NCI-H510A (cell line): ENCODE measurements at regions not wholly inside any gene's neighbourhood (a gene's known extent, or its start where the extent isn't known, plus 50 kb on each side); places are given as distances from the start of the nearest gene placed in this dataset.

Experiments
- DNase-seq: peaks from one replicate; lab custom pipeline; 2025; lab: John Stamatoyannopoulos, UW

DNA sequence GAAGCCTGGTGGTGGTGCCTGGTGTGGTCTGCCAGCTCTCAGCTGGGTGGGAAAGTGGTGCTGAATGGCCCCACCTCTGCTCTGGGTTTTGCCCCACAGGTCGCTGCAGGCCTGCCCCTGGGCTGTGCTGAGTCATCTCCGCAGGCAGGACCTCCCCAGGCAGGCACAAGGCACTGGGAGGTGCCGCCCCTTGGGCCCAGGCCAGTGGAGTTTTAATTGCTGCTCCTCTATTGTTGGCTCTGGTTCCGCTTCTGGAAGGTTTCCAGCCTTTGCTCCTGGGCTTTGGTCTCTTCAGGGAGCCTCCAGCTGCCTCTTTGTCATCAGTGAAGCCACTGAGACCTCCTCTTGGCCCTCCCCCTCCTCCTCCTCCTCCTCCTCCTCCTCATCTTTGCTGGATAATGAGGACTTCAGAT lies 180.3 kb upstream of the GRB10 start:
- DNase-seq: peak; percentile 89

DNA sequence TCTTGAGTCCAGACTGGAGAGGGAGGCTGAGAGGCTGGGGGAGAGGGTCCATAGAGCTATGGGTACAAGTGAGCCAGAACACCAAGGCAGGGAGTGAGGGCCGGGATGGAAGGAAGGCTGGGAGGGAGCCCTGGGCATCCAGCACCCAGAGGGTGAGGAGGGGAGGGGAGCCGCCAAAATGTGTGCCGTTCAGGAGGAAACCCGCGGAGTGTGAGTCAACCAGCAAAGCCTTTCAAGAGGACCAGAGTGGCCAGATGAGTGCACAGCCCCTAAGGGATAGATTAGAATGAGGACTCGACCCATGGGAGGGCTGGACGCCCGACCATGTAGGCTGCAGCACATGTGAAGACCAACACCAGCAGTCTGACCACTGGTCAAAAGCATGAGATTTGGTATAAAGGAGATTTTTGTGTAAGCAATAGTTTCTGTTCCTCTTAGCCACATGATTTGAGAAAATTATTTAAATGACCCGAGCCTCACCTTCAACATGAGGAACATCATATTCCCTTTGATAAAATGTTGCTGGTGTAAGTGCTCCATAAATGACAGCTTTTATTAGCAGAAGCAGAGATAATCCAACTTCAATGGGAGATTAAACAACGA lies 179.7 kb upstream of the GRB10 start:
- DNase-seq: peak; percentile 12

DNA sequence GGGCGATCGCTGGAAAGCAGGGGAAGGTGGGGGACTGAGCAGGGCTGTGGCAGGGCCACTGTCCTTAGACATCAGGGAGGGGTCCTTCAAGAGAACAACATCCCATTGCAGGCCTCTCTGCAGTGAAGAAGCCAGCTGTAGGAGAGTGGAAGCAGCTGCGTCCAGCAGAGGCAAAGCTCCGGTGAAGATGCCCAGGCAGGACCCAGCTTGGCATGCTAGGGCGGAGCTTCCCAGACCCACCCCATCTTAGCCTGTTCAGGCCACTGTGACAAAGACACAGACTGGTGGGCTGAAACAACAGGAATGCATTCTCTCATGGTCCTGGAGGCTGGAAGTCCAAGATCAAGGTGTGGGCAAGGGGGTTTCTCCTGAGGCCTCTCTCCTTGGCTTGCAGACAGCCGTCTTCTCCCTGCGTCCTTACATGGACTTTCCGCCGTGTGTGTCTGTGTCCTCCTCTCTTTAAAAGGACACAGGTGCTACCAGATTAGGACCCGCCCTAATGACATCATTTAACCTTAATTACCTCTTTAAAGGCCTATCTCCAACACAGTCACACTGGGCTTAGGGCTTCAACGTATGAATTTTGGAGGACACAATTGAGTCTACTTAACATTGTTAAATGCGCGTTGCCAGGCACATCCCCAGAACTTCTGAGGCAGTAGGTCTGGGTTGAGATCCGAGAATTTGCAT lies 178.1 kb upstream of the GRB10 start:
- peak; percentile 73 for DNase-seq

- DNase-seq: no peak
Measured at GRCh38 chr7:50959991-50960390, 177.3 kb upstream of the GRB10 start.

DNA sequence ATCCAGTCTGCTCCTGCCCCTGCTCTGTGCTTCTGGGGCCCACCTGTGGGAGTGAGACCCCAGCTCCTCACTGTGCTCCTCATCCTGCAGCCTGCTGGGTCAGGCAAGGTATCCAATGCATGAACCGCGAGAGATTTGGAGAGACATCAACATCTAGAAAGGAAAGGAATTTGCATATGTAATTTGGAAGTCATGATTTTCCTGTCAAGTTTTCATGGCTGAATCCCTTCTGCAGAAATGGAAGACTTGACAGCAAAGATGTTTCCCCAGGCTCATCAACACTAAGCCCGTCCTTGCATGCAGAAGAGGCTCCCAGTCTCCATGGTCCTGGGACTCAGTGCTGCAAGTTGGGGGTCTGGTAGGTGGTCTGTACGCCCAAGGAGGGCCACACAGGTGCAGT lies 176.9 kb upstream of the GRB10 start:
- no peak for DNase-seq

DNA sequence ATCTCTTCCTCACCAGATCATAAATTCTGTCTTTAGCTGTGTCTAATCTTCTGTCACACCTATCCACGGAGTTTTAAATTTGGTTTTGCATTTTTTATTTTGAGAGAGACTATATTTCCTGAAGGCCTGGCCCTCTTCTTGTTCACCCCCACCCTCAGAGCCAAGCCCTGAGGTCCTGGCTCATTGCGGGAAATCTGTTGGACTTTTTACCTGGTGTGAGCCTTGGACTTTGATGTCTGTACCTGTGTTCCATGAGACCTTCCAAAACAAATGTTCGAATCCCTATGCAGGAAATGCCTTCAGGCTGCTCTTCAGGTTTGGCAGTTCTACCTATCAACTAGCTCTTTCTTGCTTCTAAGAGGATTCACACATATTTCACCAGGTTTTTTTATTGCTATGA lies 175.2 kb upstream of the GRB10 start:
- DNase-seq: no peak

- DNase-seq: no peak
Measured at GRCh38 chr7:50957431-50957830, 174.7 kb upstream of the GRB10 start.

DNA sequence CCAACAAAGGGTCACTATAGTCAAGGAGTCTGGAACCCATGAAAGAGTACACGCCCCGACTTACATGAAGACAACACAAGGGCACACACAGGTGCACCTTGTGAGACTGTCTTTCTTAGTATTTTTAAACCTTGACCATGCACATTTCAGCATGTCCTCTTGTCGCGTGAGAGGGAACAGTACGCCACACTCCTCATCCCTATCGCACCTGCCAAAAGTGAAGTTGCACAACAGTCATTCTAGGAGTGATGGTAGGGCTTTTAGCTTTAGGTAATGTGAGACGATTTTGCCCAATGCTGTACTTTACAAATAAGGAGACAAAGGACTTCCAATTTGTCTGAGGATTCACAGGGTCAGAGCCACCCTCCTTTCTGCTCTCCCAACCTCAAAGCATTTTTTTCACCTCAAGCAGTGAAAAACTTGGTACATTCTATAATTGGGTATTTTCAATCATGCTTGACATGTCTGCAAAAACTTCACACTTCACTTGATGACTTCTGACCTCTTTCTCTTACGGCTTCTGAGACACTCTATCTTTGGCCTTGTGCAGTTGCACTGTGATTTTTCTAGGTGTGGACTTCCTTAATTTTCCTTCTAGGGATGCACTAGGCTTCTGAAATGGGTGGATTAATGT lies 173.9 kb upstream of the GRB10 start:
- DNase-seq: no peak

DNA sequence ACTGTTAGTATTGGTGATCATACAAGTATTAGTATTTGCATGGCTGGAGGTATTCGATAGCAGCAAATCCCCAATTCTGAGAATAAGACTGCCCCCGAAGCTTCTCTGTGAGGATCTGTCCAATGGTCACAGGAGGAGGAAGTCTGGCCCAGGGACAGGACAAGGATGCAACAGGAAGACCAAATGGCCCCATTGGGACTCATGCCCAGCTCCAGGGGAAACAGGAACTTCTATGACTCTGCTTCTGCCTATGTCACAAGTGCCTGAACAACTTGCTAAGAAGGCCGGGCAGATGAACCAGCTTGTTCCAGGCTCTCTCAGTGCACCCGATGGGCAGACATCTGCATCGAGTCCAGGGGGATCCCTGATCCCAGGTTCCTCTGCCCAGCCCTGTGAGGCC lies 172.0 kb upstream of the GRB10 start:
- no peak for DNase-seq

- no peak for DNase-seq
Measured at GRCh38 chr7:50954245-50954644, 171.5 kb upstream of the GRB10 start.

GRCh38 chr7:50953820-50954219 lies 171.1 kb upstream of the GRB10 start:
- no peak for DNase-seq

DNA sequence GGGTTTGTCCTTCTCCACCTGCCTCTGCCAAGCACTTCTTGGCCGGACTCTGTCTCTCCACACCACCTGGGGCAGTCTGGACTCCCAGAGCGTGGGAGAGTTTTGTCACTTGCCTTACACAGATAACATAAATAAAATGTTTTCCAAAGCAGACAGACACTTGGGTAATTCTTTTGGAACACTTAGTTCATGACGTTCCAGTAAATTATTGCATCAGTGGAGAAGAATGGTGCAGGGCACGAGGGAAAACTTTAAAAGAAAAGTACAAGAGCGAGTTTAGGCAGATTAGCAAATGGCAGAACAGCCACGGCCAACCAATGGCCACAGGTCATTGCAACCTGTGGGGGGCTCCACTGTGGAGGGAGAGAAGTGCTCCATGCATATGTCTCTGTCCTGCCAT lies 170.6 kb upstream of the GRB10 start:
- DNase-seq: no peak

- DNase-seq: no peak
Measured at GRCh38 chr7:50952544-50952943, 169.8 kb upstream of the GRB10 start.

DNA sequence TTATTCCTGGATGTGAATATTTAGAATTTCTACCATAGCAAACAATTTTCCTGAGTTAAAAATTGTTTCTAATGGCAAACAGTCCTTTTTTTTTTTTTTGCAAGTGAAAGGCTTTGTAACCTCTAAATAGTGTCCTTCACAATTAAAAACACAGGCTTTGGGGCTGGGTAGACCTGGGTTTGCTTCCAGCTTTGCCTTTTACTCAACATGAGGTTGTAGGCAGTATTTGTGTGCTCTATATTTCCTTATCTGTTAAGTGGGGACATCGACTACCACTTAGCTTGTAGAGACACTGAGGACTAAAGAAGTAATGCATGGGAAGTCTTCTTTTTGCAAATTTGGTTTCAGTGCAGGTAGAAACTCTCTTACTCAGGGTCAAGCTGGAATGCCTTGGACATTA lies 169.4 kb upstream of the GRB10 start:
- no peak for DNase-seq

GRCh38 chr7:50943482-50943881 lies 160.8 kb upstream of the GRB10 start:
- DNase-seq: no peak

DNA sequence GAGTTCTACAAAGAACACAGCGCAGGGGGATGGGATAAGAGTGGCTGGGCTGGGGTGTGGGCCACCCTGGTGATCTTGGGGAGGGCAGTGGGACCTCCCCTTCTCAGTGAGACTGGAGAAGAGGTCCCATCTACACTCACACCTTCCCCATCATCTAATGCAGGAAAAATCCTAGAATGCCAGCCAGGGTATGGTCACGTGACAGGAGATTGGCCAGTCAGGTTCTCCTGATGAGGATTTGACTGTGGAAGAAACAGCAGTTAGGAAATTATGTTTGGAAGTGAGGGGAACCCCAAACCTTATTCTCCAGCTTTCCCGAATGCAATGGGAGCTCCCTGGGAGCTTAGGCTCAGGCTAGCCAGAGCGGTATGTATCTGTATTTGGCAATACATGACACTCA lies 158.8 kb upstream of the GRB10 start:
- no peak for DNase-seq

DNA sequence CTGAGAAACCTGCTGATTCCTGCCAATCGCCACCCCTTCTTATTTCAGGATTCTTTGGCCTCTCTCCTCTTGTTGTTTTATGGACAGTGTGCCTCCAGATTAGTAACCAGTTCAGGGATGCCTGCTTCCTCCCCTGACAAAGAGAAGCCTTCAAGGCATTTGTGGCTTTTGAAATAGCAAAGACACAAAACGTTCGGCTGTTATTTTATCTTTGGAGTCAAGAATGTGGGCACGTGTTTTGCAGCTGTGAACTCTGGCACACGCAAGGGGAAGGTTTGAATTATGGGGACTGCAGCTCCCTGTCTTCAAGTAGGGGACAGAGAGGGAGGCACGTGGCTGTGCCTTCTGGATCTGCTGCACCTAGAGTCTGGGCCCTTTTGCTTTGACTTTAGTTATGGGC lies 157.9 kb upstream of the GRB10 start:
- DNase-seq: no peak

GRCh38 chr7:50939021-50939420 lies 156.3 kb upstream of the GRB10 start:
- DNase-seq: no peak

- DNase-seq: no peak
Measured at GRCh38 chr7:50937727-50938126, 155.0 kb upstream of the GRB10 start.

DNA sequence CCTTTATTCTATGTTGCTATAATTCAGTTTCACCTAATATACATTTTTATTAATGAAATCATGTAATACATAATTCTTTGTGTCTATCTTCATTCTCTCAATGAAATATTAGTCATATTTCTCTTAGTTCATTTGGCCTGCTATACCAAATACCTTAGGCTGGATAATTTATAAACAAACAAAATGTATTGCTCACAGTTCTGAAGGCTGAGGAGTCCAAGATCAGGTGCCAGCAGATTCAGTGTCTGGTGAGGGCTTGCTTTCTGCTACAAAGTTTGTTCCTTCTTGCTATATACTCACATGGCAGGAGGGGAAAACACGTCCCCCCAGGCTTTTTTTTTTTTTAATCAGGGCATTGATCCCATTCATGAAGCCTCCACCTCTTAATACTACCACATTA lies 143.4 kb upstream of the GRB10 start:
- DNase-seq: no peak

GRCh38 chr7:50923476-50923875 lies 140.8 kb upstream of the GRB10 start:
- DNase-seq: no peak

- DNase-seq: no peak
Measured at GRCh38 chr7:50921114-50921813, 138.6 kb upstream of the GRB10 start.

GRCh38 chr7:50920031-50920635 lies 137.4 kb upstream of the GRB10 start:
- DNase-seq: no peak
